ENCODE measurements at regions not wholly inside any gene's neighbourhood (a gene's known extent, or its start where the extent isn't known, plus 50 kb on each side); places are given as distances from the start of the nearest gene placed in this dataset.

GRCh38 chr5:86523718-86524117 lies 94.0 kb upstream of the COX7C start:
- DNase-seq (ENCODE audit: low spot score in 2 of 2), result no peak
- 65 to 70% methylated on average over 3 of the region's 3 CpGs for WGBS, 2 donors
- intact Hi-C loops (cut with DNase I; ENCODE audit: low total_unique reads), result no loop called here
- no peak overlapping the region for H3K4me3 ChIP-seq (ENCODE audit: low read depth, poor library complexity, severe bottlenecking)
- TF ChIP-seq POLR2A (IDR thresholded peaks at IDR 0.05) (no peak), CTCF (IDR thresholded peaks at IDR 0.05) (no peak)

- 78 to 82% methylated on average over 2 of the region's 2 CpGs for WGBS, 2 donors
- intact Hi-C loops (cut with DNase I; ENCODE audit: low total_unique reads), result no loop called here
These were observed 92.1 kb upstream of the COX7C start for GRCh38 chr5:86525622-86526021.

DNA sequence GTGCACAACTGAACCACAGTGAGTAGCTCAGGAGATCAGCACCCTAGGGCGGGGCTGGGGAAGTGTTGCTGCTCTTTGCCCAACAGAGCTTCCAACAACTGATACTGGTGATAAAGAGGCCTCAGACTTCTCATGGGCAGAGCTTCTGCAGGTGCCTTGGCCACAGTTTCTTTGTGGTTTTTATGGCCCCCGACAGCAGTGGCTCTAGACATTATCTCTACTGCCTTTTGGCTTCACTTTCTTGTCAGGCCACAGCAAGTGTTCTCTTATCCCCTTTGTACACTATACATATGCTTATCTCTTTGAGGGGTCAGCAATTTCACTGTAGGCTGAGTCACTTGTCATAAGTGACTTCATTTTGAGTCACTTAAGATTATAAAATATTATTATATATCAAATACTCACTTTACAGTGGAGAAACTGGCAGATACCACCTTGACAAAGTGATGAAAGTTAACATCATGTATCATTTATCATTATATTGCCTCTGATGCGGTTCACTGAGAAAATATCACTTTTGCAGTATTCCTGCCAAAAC lies 90.9 kb upstream of the COX7C start:
- intact Hi-C loops (cut with DNase I; ENCODE audit: low total_unique reads), result no loop called here

More at GRCh38 chr5:86525622-86526021, 92.1 kb upstream of the COX7C start:
- TF ChIP-seq CTCF (IDR thresholded peaks at IDR 0.05), result no peak
- no peak for TF ChIP-seq POLR2A (IDR thresholded peaks at IDR 0.05)
- no peak for DNase-seq (ENCODE audit: low spot score in 2 of 2)
- no peak overlapping the region for H3K4me3 ChIP-seq (ENCODE audit: low read depth, poor library complexity, severe bottlenecking)

GRCh38 chr5:86532429-86532828 lies 85.3 kb upstream of the COX7C start:
- WGBS, 2 donors, result 66 to 73% methylated on average over 2 of the region's 2 CpGs
- no peak overlapping the region for H3K4me3 ChIP-seq (ENCODE audit: low read depth, poor library complexity, severe bottlenecking)
- TF ChIP-seq CTCF (IDR thresholded peaks at IDR 0.05) (no peak), POLR2A (IDR thresholded peaks at IDR 0.05) (no peak)
- DNase-seq (ENCODE audit: low spot score in 2 of 2), result no peak
- intact Hi-C loops (cut with DNase I; ENCODE audit: low total_unique reads), result no loop called here

More for the DNA sequence above, 90.9 kb upstream of the COX7C start:
- no peak for TF ChIP-seq POLR2A (IDR thresholded peaks at IDR 0.05)
- no peak for TF ChIP-seq CTCF (IDR thresholded peaks at IDR 0.05)
- no peak overlapping the region for H3K4me3 ChIP-seq (ENCODE audit: low read depth, poor library complexity, severe bottlenecking)
- 56 to 69% methylated on average over 3 of the region's 3 CpGs for WGBS, 2 donors
- DNase-seq (ENCODE audit: low spot score in 2 of 2), result no peak

- no peak for DNase-seq (ENCODE audit: low spot score in 2 of 2)
- TF ChIP-seq CTCF (IDR thresholded peaks at IDR 0.05) (no peak), POLR2A (IDR thresholded peaks at IDR 0.05) (no peak)
- 93 to 96% methylated on average over 3 of the region's 3 CpGs for WGBS, 2 donors
- intact Hi-C loops (cut with DNase I; ENCODE audit: low total_unique reads), result no loop called here
- H3K4me3 ChIP-seq (ENCODE audit: low read depth, poor library complexity, severe bottlenecking), result no peak overlapping the region
These were observed 81.3 kb upstream of the COX7C start for GRCh38 chr5:86536396-86536795.

- 40 to 46% methylated on average over 3 of the region's 3 CpGs for WGBS, 2 donors
These were observed 75.2 kb upstream of the COX7C start for GRCh38 chr5:86542532-86542931.

More at GRCh38 chr5:86542532-86542931, 75.2 kb upstream of the COX7C start:
- intact Hi-C loops (cut with DNase I; ENCODE audit: low total_unique reads), result no loop called here
- no peak for DNase-seq (ENCODE audit: low spot score in 2 of 2)
- H3K4me3 ChIP-seq (ENCODE audit: low read depth, poor library complexity, severe bottlenecking), result no peak overlapping the region
- TF ChIP-seq CTCF (IDR thresholded peaks at IDR 0.05), result no peak
- TF ChIP-seq POLR2A (IDR thresholded peaks at IDR 0.05), result no peak
